ENCODE measurements at regions not wholly inside any gene's neighbourhood (a gene's known extent, or its start where the extent isn't known, plus 50 kb on each side); places are given as distances from the start of the nearest gene placed in this dataset.

DNA sequence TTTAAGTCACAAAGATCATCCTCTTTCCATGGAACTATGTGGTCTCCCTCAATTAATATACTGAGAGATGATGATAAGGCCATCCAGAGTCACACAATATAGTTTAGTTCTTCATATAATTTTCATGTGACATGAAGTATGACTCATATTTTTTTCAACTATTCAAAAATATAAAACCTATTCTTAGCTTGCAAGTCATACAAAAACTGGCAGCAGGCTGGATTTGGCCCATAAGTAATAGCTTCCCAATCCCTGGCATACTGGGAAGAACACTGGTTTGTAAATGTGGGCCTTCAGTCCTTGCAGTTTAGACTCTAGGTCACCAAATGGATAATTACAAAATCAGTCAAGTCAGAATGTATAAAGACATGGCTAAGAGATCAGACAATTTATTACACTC is 356.6 kb downstream of the PPP1R3A start:
- TF ChIP-seq, protein P1, sequence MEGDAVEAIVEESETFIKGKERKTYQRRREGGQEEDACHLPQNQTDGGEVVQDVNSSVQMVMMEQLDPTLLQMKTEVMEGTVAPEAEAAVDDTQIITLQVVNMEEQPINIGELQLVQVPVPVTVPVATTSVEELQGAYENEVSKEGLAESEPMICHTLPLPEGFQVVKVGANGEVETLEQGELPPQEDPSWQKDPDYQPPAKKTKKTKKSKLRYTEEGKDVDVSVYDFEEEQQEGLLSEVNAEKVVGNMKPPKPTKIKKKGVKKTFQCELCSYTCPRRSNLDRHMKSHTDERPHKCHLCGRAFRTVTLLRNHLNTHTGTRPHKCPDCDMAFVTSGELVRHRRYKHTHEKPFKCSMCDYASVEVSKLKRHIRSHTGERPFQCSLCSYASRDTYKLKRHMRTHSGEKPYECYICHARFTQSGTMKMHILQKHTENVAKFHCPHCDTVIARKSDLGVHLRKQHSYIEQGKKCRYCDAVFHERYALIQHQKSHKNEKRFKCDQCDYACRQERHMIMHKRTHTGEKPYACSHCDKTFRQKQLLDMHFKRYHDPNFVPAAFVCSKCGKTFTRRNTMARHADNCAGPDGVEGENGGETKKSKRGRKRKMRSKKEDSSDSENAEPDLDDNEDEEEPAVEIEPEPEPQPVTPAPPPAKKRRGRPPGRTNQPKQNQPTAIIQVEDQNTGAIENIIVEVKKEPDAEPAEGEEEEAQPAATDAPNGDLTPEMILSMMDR (IDR thresholded peaks at IDR 0.05): no peak
- Histone ChIP-seq H3K9ac (ENCODE audit: low read depth in 2 of 2, low read length in 2 of 2) (no peak overlapping the region), H3K27ac (no peak overlapping the region), H3K36me3 (no peaks in the 10 kb centered on the region), H3K4me3 (no peak overlapping the region), H3K4me1 (no peaks in the 10 kb centered on the region), H3K27me3 (no peaks in the 10 kb centered on the region), H3K9me3 (no peaks in the 10 kb centered on the region)
- DNase-seq: no peak
- intact Hi-C loops (cut with DNase I): no loop called here

DNA sequence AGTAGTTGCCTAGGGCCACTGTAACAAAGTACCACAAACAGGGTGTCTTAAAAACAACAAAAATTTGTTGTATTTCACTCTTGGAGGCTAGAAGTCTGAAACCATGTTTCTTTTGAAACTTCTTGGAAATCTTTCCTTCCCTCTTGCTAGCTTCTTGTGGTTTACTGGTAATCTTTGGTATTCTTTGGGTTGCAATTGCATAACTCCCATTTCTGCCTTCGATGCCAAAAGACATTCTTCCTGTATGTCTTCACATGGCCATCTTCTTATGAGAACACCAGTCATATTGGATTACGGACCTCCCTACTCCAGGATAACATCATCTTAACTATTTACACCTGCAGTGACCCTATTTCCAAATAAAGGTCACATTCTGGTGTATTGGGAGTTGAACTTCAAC is 357.4 kb downstream of the PPP1R3A start:
- H3K27me3 ChIP-seq: no peaks in the 10 kb centered on the region
- TF ChIP-seq, protein P1 (IDR thresholded peaks at IDR 0.05): no peak
- no peak for DNase-seq

DNA sequence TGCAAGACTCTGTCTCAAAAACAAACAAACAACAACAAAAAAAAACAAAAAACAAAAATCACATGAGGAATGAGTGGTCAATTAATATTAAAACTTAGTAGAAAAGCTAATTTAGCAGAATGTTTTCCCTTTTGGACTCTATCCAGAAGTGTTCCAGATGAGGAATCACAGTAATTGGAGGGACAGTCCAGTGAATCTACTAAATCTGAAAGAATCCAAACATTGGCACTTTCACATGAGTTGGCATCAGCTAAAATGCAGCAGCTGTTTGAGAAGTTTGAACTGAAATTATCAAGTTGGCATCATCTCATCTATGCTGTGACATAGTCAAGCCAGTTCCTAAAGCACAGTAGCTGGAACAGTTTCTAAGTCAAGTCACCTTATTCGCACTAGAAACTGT is 367.8 kb downstream of the PPP1R3A start:
- Histone ChIP-seq H3K4me1 (no peaks in the 10 kb centered on the region), H3K27ac (no peak overlapping the region), H3K9me3 (no peaks in the 10 kb centered on the region), H3K9ac (ENCODE audit: low read depth in 2 of 2, low read length in 2 of 2) (no peak overlapping the region), H3K27me3 (no peaks in the 10 kb centered on the region), H3K36me3 (no peaks in the 10 kb centered on the region), H3K4me3 (no peak overlapping the region)
- TF ChIP-seq, protein P1 (IDR thresholded peaks at IDR 0.05): no peak
- intact Hi-C loops (cut with DNase I): no loop called here
- no peak for DNase-seq

More for the DNA sequence above, 357.4 kb downstream of the PPP1R3A start:
- no peaks in the 10 kb centered on the region for H3K36me3 ChIP-seq
- H3K27ac ChIP-seq: no peak overlapping the region
- no peaks in the 10 kb centered on the region for H3K4me1 ChIP-seq
- intact Hi-C loops (cut with DNase I): no loop called here
- no peak overlapping the region for H3K4me3 ChIP-seq
- no peaks in the 10 kb centered on the region for H3K9me3 ChIP-seq
- no peak overlapping the region for H3K9ac ChIP-seq (ENCODE audit: low read depth in 2 of 2, low read length in 2 of 2)

DNA sequence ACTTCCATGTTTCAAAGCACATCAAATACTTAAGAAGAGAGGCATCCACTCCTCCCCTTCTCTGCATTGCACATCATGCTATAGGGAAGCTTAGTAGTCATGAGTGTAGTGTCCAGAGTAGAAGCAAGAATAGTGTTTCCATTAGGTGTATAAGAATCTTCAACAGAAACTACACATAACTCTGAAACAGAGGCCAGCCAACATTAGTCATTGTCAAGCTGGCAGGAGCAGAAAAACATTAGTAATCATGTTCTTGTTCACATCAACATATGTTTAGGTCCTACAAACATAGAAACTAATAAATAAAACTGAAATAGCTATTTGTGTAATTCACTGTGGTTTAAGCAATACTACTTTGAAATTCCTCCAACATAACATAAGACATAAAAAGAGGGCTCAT is 370.2 kb downstream of the PPP1R3A start:
- Histone ChIP-seq H3K4me3 (no peak overlapping the region), H3K9ac (ENCODE audit: low read depth in 2 of 2, low read length in 2 of 2) (no peak overlapping the region), H3K36me3 (no peaks in the 10 kb centered on the region), H3K27me3 (no peaks in the 10 kb centered on the region), H3K4me1 (no peaks in the 10 kb centered on the region), H3K9me3 (no peaks in the 10 kb centered on the region), H3K27ac (no peak overlapping the region)
- intact Hi-C loops (cut with DNase I): no loop called here
- TF ChIP-seq, protein P1 (IDR thresholded peaks at IDR 0.05): no peak
- no peak for DNase-seq

DNA sequence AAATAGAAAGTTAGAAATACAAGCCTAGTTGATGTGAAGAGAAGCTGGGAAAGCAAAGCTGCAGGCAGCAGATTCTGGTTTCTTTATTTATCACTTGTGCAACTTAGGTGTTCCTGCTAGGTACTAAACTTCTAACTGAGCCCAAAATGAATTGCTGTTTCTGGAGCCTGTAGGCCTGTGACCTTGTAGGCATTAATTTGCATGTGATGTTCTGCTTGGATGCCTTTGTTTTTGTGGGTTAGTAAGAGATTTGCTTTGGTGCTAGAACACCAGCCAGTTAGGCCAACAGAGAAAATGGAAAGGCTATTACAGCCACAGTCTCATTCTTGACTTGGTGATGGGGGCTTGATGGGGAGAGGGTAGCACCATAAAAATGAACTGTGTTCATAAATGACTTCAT is 370.7 kb downstream of the PPP1R3A start:
- intact Hi-C loops (cut with DNase I): no loop called here

More for the DNA sequence above, 370.7 kb downstream of the PPP1R3A start:
- H3K4me3 ChIP-seq: no peak overlapping the region
- no peaks in the 10 kb centered on the region for H3K9me3 ChIP-seq
- H3K27me3 ChIP-seq: no peaks in the 10 kb centered on the region
- no peak overlapping the region for H3K9ac ChIP-seq (ENCODE audit: low read depth in 2 of 2, low read length in 2 of 2)
- TF ChIP-seq, protein P1 (IDR thresholded peaks at IDR 0.05): no peak
- no peaks in the 10 kb centered on the region for H3K36me3 ChIP-seq
- H3K4me1 ChIP-seq: no peaks in the 10 kb centered on the region
- H3K27ac ChIP-seq: no peak overlapping the region
- no peak for DNase-seq
